ENCODE measurements at regions not wholly inside any gene's neighbourhood (a gene's known extent, or its start where the extent isn't known, plus 50 kb on each side); places are given as distances from the start of the nearest gene placed in this dataset.
A peak's percentile ranks its signal among the peaks of the same experiment; 100 is the strongest.

DNA sequence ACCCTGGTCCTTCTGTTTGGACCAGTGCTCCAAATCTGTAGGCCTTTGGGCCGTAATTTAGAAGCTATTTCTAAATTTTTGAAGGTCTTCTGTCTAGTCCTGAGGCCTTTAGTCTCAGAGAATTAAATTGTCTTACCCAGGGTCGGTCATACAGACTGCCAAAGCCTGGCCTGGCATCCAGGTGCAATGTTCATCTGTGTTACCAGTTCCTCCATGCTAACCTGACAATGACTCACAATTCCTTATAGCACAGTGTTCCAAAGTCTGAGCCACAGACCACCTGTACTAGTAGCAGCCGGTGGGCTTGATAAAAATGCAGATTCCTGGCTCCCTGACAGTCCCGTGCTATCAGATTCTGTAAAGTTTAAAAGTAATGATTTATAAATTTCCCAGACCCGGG is 77.7 kb upstream of the MAP4K3 start:
- DNase-seq = no peak

DNA sequence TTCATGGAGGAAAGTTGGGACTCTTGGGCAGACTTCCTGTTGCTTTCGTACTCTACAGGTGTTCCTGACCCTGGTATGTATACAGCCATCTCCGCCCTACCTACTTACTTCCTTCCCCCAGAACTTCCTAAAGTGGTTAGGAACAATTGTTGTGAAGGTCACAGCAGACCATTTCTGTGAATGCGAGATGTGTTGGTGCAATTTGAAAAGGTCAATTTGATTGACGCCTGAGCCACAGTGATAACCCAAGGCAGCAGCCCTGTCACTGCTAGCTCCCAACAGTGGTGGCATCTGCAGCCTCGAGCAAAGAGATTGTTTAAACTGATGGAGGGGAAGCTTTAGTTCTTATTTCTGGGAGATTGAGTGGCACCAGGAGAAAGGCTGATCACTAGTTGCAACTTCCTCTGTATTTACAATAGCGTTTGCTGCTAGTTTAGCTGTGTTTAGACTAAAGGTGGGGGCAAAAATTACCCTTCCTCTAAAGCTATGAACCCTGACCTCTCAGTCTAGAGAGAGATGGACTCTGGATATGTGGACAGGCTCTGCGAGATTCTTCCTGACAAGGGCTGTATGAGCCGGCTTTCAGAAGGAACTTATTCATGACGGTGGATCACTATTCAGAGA is 78.3 kb upstream of the MAP4K3 start:
- no peak for DNase-seq

DNA sequence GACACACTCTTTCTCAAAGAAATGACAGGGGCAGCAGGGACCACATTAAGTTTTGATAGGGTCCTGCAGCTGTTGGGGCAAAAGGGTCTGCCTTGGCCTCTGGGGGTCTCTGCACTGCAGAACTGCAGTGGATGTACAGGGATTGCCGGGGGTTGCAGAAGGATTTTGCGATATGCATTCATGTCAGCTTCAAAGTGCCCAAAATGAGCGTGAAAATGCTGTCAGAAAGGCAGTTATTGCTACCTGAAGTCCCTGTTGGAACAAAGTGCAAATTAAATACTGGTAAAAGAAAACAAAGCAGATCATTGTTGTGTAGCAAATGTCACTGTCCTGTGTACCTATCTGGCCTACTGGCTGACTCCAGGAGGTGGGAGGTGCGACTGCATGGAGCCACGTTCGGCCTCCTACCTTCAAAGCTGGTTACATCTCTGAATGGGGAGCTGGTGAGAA is 78.8 kb upstream of the MAP4K3 start:
- DNase-seq = no peak

GRCh38 chr2:39516347-39517101 is 79.4 kb upstream of the MAP4K3 start:
- peak in 1 of 2 experiments; percentile 33 for DNase-seq

DNA sequence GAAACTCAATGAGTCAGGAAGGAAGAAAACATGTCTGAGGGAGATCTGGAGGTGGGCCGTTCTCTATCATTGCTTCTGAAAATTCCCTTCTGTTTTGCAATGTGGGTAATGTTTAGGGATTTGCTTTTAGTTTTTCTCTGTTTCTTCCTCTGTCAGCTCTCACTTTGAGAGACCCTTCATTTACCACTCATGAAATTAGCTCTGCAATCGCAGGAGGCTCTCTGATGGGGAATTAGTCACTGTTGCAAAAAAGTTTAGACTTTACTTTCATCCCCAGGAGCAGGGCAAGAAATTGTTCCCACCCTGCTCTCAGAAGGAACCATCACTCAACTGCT is 80.0 kb upstream of the MAP4K3 start:
- no peak for DNase-seq

- DNase-seq = no peak
Observed at GRCh38 chr2:39517622-39518021, 80.5 kb upstream of the MAP4K3 start.

- no peak for DNase-seq
Observed at GRCh38 chr2:39519886-39520285, 82.8 kb upstream of the MAP4K3 start.

- DNase-seq = no peak
Observed at GRCh38 chr2:39521876-39522517, 84.9 kb upstream of the MAP4K3 start.

- DNase-seq = no peak
Observed at GRCh38 chr2:39522518-39522877, 85.4 kb upstream of the MAP4K3 start.

DNA sequence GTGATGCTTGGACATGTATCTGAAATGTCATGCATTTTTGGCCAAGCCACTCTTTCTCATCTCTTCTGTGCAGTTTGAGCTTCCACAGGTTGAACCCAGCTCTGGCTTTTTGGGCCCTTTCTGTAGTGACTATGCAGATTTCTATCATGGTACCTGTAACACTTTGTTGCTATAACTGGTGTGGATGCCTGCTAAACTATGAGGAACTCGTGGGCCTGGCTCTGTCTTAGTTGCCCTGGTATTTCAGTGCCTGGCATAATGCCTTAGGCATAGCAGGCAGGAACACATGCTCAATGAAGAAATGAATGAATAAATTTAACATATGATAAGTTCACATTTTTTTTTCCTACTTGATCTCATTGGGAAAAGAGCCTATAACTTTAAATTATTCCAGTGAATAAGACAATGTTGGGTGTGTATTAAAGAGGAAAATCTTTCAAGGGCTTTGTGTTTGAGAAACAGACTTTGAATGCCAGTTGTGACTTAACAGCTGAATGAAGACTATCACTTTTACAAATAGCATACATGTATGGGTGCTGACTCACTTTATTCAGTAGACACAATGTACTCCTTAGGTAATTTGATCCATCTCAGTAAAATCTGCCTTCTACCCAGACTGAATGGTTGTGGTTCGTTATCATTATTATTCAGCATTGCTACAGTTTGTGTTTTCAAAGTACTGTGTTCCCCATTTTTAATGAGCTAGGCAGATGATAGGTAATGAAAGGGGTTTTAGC is 86.4 kb upstream of the MAP4K3 start:
- no peak for DNase-seq

DNA sequence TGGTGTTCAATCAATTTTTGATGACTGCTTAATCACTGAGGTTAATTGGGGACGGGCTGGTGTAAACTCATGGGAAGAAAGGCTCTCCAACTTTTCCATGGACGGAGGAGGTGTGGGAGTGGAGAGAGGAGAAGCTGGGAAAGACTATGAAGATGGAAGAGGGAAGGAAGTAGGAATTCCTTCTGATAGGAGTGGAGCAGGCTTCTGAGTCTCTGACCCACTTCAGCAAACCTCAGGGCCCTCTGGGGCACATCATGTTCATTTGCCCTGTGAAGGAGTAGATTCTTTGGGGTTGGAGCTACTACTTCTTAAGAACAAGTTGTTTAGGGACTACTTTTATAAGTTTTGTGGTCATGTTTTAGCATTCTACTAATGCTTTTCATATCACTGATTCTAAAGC is 87.0 kb upstream of the MAP4K3 start:
- no peak for DNase-seq

- DNase-seq = no peak
Observed at GRCh38 chr2:39524756-39525635, 87.9 kb upstream of the MAP4K3 start.

- no peak for DNase-seq
Observed at GRCh38 chr2:39525636-39526412, 88.7 kb upstream of the MAP4K3 start.

GRCh38 chr2:39528701-39529100 is 91.6 kb upstream of the MAP4K3 start:
- DNase-seq = no peak

DNA sequence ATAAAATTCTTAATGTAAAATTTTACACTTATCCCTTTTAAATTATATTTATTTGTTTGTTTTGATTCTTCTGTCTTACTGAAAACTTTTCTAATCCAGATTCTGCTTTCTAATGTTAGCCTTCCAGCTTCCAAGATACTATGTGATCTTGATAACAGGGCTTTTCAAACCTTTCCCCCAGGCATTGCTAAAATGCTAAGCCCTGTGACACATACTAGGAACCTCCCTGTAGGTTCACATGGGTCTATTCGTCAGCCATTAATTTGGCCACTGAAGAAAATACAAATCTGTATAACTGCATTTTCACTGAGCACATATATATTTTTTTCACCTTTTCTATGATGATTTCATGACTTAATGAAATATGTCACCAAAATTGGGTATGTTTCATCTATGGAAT is 92.8 kb upstream of the MAP4K3 start:
- DNase-seq = no peak

DNA sequence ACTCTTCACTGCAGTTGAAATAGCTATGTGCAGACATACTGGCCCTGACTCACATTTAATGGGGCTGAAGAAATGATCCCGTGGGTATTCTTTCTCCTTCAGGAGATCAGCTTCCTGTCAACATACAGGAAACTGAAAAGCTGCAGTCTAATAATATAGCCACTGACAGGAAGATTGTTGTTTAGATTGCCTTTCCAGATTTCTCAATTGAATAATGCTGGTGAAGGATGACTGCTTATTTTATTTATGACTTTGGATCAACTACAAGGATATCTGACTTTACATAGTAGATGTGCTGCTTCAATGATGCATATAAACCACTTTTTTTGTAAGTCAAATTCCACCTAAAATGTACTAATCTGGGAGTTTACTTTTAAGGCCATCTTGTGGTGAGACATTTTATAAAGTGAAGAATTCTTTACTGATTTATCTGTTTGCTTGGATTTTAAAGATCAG is 93.4 kb upstream of the MAP4K3 start:
- no peak for DNase-seq

DNA sequence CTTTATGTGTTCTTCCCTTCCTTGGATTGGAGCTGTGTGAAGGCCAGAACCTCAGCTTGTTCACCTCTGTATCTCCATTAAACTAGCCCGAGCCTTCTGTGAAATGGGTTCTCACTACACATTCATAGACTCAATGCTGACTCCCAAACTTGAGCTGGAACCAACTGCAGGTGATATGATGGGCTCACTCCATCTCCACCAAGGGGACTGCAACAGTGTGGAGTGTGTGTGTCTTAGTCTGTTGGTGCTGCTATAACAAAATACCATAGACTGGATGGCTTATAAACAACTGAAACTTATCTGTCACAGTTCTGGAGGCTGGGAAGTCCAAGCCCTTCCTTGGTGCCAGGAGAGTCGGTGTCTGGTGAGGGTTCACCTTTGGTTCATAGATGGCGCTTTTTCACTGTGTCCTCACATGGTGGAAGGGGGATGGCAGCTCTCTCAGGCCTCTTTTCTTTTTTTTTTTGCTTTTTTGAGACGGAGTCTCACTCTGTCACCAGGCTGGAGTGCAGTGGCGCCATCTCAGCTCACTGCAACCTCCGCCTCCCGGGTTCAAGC is 94.2 kb upstream of the MAP4K3 start:
- no peak for DNase-seq

DNA sequence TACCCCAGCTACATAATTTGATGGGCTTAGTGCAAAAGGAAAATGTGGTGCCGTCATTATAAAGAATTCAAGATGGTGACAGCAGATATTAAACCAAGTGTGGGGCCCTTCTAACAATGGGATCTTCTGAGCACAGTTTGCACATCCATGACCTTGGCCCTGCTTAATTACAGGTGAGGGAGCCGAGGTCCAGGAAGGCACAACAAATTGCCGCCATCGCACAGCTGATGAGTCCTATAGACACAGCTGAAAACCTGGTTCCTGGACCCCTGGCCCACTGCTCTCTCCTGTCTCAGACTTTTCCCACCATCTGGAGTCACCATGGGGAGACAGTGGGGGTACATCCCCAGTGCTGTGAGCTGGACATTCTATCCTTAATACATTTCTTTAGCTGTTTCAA is 95.8 kb upstream of the MAP4K3 start:
- DNase-seq = no peak

DNA sequence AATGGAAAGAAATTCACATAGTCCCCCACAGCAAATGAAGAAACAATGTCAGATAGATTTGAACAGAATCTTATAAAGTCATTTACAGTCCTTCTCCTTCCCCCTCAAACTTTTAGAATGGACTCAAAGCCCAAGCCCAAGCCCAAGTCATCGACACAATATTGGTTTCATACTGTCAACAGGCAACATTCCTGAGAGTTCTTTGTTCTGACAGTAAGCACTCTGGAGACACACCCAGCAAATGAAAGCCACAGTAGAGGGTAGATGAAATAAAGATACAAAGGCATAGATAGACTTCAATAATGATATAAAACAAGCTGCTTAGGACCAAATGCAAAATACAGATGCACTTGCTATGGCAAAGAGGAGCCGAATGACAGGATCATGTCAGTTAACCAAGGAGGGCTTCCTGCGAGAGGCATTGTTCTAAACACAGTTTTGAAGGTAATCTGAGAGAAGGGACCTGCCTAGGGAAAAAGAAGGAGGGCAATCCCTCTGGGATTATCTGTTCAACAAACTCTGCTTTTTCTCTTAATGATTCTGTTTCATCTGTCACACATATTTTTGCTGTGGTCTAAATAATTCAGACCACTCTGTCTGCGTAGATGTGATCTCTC is 97.1 kb upstream of the MAP4K3 start:
- DNase-seq = no peak

DNA sequence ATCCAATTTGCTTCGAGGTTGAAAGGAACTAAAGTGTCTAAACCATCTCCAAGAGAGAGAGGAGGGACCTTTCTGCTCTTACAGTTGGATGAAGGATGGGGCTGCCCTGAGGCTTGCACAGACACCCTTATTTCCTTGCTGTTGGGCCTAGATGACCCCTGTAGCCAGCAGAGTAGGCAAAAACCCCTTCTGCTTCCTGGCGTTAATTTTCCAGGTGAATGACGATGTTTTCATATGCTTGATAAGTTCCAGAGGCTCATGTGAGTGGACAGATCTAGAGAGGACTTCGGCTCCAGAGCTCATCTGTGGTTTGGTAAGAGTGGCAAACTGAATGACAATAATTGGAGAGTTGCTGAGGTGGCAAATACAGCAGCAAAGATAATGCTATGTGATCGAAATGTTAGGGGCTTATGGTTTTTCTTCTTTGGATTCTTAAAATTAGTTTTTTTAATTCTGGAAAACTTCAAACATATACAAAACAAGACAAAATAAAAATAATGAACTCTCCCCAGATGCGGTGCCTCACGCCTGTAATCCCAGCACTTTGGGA is 98.6 kb upstream of the MAP4K3 start:
- no peak for DNase-seq

DNA sequence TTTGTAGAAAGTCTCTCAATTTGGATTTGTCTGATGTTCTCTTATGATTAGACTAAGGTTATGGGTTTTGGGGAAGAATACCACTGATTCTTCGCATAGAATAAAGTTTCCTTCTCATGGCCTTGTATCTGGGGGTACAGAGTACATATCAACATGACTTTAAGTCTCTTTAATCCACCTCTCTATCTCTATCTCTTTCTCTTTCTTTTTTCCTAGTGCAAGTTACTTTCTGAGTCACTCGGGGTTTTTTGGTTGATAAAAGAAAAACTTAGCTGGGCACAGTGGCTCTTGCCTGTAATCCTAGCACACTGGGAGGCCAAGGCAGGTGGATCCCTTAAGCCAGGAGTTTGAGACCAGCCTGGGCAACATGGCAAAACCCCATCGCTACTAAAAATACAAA is 100.1 kb upstream of the MAP4K3 start:
- no peak for DNase-seq

All from NCI-H526 (cell line).